ENCODE measurements at regions not wholly inside any gene's neighbourhood (a gene's known extent, or its start where the extent isn't known, plus 50 kb on each side); places are given as distances from the start of the nearest gene placed in this dataset.

DNA sequence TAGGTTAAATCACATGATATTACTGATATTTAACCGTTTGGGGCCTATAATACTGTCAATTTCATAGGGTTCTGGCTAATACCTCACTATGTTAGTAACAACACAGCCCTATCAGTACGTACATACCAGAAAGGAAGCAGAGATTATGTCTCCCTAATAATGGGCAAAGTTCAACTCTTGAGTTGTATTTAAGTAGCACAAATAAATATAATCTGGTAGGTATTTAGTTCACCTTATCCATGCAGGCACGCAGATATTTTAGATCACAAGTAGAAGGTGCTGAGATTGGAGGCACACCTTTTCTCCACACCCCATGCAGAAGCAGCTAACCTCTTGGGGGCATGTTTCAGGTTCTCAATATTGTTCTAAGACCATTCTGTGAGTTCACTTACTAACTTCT, 118.9 kb downstream of the IRS1 start:
- no peak for DNase-seq (ENCODE audit: low read depth)

DNA sequence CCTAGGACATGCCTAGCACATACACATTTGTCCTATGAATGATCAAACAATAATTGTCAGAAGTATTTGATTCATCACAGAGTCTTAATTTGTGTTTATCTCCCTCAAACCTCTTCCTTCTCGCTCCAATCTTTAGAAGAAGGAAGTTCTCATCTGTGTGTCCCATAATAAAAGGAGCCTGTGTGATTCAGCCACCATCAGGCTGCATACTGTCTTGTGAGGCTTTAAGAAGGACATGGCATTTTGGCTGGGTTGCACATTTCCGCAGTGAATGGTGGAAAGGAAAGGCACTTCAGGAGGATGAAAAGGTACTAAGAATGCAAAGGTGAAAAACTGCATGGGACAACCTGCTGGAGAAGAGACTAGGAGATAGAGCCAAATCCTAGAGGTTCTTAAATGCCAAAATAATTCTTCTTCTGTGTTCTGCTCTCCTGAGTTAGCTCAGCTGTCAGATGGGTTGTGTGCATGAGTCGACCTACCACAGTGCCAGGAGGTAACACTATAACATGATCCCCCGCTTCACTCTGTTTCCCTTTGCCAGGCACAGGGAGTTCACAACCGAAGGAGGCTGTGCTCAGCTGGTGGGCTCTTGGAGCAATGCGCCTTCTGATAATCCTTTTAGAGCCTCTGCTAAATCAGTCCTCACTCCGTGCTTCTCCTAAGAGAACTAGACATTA, 120.1 kb downstream of the IRS1 start:
- no peak for DNase-seq (ENCODE audit: low read depth)

DNA sequence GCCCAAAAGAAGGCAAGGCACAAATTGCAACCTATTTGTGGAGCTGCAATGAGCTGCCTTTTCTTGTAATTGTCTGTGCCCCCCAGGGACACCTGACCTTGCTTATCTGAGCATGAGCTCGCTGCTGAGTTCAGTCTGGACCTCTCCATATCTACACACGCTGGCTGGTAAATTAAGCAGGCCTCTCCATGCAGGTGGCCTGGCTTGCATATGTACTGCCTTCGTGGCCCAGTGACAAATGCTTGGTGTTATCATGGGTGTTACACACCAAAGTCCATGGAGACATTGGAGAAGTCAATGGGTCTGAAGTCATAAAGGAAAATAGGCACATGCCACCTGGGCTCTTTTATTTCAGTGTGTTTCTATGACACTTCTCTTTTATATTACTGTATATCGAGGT, 121.2 kb downstream of the IRS1 start:
- no peak for DNase-seq (ENCODE audit: low read depth)

DNA sequence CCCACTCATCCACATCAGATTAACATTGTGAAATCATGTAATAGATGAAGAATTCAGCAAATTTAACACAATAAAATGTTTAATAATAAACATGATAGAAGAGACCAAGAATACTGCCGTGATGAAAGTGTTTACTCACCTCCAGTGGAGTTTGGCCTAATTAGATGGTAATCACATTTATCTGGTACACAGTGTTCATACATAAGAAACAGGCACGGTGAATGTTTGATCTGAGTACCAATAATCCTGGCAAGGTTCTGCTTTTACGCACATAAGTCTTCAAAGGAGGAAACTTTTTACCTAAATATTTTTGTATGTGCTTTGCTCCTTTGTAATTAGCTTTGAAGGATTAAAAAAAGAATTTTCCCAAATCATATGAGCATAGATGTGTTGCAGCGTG, 122.5 kb downstream of the IRS1 start:
- DNase-seq (ENCODE audit: low read depth): no peak

DNA sequence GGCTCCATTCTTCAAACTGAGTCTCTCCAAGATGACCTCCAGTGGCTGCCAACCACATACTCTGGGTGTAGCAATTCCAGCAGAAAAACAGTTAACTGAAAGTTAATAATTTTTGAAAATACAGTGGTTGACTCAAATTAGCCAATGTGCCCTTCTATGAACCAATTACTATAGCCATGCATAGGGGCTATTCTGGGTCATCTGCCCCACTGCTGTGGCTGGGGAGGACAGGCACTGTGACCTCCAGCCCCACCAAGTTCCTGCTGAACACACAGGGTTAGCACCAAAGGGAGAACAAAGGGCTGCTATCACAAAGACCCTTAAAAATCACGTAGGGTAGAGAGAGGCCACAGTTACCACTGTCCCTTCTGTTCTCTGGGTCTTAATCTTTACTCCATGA, 123.0 kb downstream of the IRS1 start:
- DNase-seq (ENCODE audit: low read depth): no peak

DNA sequence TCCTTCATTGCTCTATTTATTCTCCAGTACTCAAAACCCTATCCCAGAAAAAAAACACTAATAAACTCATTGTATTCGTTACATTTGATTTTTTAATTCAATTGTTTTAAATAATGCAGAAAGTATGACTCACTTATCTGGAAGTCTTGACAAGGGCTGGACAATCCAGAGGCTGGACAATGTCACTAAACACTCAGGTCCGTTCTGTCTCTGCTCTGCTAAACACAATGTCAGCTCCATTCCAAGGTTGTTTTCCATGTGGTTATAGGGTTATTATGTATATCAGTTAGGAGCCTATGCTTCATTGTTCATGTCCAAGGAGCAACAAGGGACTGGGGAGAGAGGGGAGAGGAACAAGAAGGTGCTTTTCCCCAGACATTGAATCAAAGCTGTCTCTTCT, 125.5 kb downstream of the IRS1 start:
- no peak for DNase-seq (ENCODE audit: low read depth)

DNA sequence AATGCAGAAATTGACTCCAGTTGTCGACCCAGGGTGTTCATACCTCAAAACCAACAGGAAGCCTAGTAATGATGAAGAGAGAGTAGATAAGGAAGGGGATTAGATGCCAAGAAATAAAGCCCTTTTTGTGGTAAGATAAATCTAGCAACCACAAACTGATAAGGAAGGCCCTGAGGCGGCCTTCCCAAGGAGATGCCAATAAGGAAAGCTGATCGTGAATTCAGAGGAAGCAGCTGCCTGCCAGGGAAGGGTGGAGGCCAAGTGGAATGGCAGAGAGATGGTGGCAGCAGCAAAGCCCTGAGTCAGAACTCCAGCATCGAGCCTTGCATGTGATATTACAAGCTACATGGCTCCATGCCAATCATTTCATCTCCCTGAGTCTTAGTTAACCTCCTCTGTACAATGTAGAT, 126.3 kb downstream of the IRS1 start:
- peak; percentile 81 for DNase-seq (ENCODE audit: low read depth)

DNA sequence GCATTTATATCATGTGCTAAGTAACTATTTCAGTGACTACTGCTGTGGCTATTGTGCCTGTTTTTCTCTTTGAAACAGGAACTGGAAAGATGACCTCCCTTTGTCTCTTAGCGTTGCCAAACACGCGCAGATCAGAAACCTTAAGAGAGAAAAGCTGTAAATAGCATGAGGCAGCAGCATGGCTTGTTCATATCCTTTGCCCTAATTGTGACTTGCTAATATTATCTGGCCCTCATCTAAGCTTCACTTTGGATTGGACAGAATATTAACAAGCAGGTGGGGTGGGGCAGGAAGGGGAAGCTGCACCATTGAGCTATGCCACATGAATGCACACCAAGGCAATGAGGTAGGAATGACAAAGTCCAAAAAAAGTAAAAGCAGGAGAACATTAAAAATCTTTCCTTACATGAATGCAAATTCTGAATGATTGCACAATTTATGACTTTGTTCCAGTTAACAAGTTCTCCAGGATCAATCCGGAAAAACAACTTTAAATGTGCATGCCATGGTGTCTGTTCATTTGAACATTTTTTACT, 128.4 kb downstream of the IRS1 start:
- DNase-seq (ENCODE audit: low read depth): no peak

DNA sequence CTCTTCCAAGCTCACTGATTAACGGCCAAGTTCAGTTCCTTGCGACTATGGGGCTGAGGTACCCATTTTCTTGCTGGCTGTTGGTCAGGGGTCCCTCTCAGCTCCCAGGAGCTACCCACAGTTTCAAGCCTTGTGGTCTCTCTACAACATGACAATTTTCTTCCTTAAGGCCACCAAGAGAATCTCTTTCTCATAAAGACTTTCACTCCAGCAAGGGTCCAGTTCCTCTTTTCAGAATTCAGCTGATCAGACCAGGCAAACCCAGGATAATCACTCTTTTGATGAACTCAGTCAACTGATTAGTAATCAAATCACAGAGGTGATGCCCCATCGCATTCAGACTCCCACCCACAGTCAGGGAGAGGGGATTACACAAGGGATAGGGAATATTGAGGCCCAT, 129.7 kb downstream of the IRS1 start:
- DNase-seq (ENCODE audit: low read depth): no peak

DNA sequence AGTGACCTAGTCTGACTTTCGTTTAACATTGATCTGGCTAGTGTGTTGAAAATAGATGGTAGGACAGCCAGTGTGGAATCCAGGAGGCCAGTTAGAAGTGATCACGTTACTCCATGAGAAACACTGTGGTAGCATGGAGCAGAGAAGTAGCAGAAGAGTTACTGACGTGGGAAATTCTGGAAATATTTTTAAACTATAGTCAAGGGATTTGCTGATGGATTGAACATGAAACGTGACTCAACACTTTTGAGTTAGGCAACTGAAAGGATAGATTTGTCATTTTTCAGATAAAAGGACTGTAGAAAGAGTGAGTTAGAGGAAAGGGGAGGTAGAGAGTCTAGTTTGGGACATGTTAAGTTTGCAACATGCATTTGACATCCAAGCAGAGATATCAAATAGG, 130.4 kb downstream of the IRS1 start:
- no peak for DNase-seq (ENCODE audit: low read depth)

DNA sequence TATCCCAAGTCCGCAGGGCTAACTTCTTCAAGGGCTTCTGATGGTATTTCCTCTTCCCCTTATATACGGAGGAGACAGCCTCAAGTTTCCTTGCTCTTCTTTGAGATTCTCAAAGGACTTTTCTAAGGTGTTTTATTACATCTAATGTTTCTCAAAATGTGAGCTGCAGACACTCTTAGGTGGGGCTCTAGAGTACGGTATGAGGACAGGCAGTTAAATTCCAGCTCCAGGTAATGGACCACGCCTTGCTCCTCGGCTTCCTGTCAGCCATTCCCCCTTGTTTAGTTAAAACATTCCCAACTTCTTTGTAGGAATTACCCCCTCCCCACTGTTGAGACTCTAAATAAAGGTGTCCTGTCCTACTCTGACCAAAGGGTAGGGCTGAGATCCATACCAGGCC, 131.9 kb downstream of the IRS1 start:
- no peak for DNase-seq (ENCODE audit: low read depth)

DNA sequence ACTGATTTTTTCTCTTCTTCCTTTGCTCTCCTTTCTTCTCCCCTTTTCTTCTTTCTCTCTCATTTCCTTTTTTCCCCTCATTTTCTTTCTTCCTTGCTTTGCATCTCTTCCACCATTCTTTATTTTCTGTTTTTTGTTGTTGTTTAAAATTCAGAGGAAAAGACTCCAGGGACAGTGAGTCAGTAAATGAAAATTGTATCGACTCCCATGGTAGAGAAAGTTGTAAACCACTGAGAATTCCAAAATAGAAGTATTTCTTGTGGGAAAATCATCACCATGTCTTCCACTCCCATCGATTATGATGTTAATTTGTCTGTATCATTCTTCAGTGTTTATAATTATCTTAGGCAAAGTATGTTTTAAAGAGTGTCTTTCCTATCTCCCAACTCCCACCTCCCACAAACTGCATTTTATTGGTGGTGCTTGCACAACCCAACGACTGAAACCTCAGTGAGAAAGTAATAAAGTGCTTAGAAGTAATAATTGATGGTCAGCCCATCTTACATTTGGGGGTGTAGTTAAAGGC, 134.3 kb downstream of the IRS1 start:
- DNase-seq (ENCODE audit: low read depth): no peak

DNA sequence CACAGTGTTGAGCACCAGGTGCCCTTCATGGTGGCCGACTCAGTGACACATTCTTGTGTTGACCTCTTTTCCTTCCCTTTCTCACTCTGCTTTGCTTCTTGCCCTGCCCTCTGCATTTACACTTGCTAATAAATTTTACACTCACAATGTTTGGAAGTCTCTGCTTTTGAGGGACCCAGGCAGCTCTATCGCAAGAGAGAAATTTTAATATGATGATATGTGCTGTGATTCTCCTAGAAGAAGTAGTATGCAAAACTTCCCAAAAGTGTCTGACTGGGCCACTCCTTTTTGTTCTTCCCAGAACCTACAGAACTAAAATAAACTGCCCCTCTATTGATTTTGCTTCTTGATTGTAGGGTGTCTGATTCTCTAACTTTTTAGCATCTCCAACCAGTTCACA, 135.0 kb downstream of the IRS1 start:
- DNase-seq (ENCODE audit: low read depth): no peak

DNA sequence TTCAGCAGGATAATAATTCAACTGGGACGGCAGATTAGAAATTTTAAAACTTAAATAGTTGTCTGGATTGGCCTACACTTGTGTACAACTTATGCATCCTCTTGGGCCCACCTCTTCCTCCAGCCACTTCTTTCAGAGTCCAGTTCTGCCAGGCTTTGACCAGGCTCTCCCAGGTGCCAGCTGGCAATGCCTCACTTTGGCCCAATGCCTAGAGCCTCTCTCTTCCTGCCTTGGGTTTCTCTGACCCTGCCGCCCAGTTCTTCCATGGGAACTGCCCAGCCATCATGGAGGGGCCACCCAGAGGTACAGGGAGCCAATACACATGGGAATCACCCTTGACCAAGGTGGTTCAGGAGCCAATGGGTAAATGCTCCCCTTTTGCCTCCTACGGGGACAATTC, 135.5 kb downstream of the IRS1 start:
- DNase-seq (ENCODE audit: low read depth): no peak

DNA sequence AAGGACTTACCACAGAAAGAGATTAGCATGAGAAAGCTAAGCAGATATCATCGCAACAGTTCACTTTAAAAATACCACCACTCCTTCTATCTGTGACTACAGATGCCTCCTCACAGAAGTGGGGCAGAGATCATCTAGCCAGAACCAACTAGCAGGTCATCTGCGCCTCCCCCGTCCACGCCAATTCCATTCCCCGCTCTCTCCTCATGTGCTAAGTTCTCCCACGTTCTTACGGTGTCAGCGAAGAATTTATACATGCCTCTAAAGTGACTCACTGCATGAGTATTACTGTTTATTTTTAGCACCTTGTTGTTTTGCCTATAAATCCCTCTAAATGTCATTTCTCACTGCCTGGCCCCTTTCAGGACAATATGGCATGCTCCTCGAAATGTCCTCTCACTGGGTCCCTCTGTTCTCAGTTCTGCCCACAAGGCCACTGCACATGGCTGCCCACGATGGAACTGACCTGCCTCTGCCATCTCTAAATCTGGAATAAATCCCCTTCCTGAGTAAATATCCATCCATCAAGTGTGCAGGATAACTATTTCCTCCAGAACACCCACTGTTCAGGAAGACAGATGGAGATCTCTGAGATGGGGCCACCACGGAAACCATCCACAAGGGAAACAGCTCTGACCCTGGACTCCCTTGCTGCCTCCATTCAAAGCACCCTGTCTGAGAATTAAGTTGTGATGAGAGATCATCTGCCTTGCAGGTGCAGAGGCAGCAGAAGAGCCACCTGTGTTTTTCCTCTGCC, 137.7 kb downstream of the IRS1 start:
- DNase-seq (ENCODE audit: low read depth): no peak

DNA sequence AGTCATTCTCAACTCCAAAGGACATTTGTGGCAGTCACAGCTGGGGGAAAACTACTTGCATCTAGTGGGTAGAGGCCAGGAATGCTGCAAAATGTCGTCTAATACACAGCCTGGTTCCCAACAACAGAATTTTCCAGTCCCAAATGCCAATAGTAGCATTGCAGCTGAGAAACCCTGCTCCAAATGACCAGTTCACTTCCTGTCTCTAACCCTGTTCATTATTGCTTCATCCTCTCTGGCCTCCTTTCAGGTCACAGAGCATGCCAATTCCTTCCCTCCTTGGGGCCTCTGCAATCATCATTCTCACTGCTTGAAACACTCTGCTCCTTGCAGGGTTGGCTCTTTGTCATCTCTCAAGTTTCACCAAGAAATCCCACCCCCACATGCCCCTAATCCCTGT, 139.1 kb downstream of the IRS1 start:
- DNase-seq (ENCODE audit: low read depth): peak; percentile 92

DNA sequence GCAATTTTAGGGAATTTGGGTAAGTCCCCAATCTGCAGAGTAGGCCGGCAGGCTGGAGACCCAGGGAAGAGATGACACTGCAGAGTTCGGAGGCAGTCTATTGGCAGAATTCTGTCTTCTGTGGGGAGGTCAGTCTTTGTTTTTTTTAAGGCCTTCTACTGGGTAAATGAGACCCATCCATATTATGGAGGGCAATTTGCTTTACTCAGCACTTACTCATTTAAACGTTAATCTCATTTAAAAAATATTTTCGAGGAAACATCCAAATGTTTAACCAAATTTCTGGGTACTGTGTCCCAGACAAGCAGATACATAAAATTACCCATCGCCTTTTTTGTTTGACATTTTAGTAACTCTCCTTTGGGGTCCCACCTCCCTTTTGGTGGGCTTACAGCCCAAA, 139.5 kb downstream of the IRS1 start:
- DNase-seq (ENCODE audit: low read depth): no peak

DNA sequence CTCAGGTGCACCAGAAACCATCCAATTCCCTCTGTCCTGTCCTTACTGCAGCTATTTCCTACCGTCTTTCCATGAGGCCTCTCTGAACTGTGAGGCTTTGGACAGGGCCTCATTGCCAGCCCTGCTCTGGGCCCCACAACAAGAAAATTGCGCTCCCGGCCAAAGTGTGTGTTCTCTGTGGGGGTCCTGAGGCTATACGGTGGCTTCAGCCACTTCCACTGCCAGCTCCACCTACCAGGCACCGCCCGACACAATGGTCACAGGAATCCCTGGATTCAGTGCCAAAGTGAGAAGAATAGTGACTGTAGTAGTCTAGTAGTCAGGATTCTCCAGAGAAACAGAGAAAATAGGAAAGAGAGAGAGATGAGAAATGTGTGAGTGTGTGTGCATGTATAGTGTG, 140.2 kb downstream of the IRS1 start:
- no peak for DNase-seq (ENCODE audit: low read depth)

DNA sequence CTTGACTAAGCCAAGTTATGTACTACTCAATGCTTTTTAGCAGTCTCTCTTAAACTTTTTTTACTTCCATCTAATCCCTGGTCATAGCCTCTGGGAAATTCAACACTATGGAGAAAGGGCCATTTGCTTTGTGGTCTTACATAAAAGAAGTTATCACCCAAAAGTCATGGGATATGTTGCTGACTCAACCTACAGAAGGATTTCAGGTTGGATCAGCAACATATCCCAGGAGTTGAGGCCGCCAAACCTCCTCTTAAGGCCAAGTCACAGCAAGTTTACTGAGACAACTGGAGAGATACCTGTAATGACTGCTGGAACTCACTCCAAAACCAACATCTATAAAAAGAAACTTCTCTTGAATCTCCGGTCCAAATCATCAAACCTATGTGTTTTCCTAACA, 141.1 kb downstream of the IRS1 start:
- DNase-seq (ENCODE audit: low read depth): no peak

DNA sequence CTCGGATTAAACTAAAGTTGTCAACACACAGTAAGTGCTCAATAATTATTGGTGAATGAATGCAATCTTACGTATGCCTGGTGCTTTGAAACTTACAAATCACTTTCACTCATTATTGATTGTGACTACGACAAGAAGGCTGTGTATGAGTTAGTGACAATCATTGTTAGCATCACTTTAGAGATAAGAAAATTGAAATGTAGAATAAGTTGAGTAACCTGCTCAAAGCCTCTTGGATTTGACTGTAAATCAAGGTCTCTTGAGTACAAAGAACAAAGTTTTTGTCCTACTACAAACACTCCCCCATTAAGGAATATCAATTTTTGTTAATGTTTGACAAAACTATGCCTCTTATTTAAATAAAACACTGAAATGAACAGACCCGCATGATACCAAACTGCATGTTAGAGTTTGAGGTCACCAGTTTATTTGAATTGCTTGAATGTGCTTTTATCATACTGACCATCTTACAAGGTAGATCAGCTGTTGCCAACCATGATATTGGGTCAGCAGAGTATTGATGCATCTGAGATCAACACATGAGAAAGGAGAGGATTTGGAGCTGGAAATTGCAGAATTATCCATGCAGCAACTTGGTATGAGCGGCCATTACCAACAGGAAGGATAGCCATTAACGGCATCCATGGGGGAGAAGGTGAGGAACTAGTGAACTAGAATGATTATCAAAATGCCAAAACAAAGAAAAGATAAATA, 142.1 kb downstream of the IRS1 start:
- DNase-seq (ENCODE audit: low read depth): no peak

DNA sequence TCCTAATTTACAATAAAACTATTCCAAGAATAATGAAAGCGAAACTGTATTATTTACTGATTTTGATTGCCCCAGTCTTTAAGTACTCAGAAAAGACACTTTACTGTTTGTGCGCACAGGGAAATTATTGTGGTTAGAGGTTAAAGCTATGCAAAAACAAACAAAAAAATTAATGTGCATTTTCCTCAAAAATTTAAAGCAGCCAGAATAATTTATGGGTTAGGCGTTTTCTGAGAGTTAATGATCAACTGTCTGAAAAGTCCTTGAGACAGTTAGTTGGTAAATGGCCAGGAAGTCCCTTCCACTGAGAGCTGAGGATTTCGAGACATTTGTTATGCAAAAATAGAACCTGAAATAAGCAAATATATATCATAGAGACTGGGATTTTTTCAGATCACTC, 143.3 kb downstream of the IRS1 start:
- DNase-seq (ENCODE audit: low read depth): no peak

DNA sequence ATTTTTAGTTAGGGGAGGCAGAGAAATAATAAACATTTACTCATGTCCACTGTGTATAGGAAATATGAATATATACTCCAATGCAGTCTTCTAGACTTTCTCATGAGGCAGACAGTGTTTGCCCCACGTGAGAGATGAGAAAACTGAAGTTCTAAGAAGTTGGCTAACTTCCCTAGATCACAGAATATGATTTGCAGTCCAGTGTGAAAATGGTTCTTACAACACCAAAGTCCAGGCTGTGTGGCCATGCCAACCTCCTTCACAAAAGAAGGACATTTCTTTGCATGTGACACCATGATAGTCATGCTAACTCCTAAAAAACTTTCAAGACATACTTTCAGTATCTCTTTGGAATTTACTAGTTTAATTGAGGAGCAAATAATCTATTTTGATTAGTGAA, 143.7 kb downstream of the IRS1 start:
- DNase-seq (ENCODE audit: low read depth): peak; percentile 59

All from stromal cell of bone marrow (primary cell).